ENCODE measurements at regions not wholly inside any gene's neighbourhood (a gene's known extent, or its start where the extent isn't known, plus 50 kb on each side); places are given as distances from the start of the nearest gene placed in this dataset.
"Not testable (repeated sequence)": the region's sequence is repeated elsewhere in the genome, so short reads cannot be mapped to it uniquely, and the experiment has no call there.

- Histone ChIP-seq H3K9ac (ENCODE audit: low read depth, low read length, poor library complexity, severe bottlenecking) (no peak overlapping the region), H3K4me2 (ENCODE audit: low read depth, low read length, poor library complexity, severe bottlenecking) (no peak overlapping the region), H3K36me3 (ENCODE audit: insufficient read depth, low read length) (no peaks in the 10 kb centered on the region), H3K9me2 (replicated peaks; ENCODE audit: low read depth, low read length) (no peaks in the 10 kb centered on the region), H2AFZ (ENCODE audit: low read length) (no peak overlapping the region), H4K20me1 (ENCODE audit: insufficient read depth, low read length, poor library complexity, severe bottlenecking) (no peaks in the 10 kb centered on the region), H3K27me3 (ENCODE audit: insufficient read depth, low read length, poor library complexity, severe bottlenecking) (no peaks in the 10 kb centered on the region), H3K4me3 (ENCODE audit: low read length, poor library complexity, severe bottlenecking) (no peak overlapping the region), H3K79me2 (ENCODE audit: insufficient read depth, low read length) (no peaks in the 10 kb centered on the region), H3K4me1 (ENCODE audit: insufficient read depth, low read length, poor library complexity, severe bottlenecking) (no peaks in the 10 kb centered on the region), H3F3A (ENCODE audit: low read depth) (no peaks in the 10 kb centered on the region), H3K9me3 (ENCODE audit: insufficient read depth, low read depth, low read length) (no peaks in the 10 kb centered on the region)
- TF ChIP-seq EZH2phosphoT487 (IDR thresholded peaks at IDR 0.05; ENCODE audit: borderline replicate concordance) = no peak
- TF ChIP-seq CTCF (conservative IDR thresholded peaks at IDR 0.05; ENCODE audit: low read length) = no peak
Observed at GRCh38 chr2:48198371-48198770, 116.1 kb upstream of the FOXN2 start.

DNA sequence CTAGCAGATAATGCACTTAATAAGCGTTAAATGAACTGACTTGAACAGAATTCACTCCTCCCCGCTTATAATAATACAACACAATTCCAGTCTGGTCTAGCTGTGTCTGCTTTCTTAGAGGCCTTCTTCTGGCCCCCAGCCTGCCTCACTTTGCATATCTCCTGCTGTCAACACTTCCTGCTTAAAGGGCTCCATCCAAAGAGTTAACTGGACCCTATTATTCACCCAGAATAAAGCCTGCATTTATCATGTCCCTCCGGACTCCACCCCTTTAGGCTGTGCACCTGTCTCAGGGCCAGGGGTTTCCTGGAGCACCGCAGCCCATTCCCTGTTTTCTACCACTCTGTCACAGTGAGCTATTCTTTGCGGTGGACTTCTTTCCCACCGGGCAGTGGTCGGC lies 115.4 kb upstream of the FOXN2 start:
- H3K36me3 ChIP-seq (ENCODE audit: insufficient read depth, low read length) = no peaks in the 10 kb centered on the region
- H3K4me1 ChIP-seq (ENCODE audit: insufficient read depth, low read length, poor library complexity, severe bottlenecking) = no peaks in the 10 kb centered on the region
- H3K79me2 ChIP-seq (ENCODE audit: insufficient read depth, low read length) = no peaks in the 10 kb centered on the region
- no peak overlapping the region for H3K9ac ChIP-seq (ENCODE audit: low read depth, low read length, poor library complexity, severe bottlenecking)
- TF ChIP-seq CTCF (conservative IDR thresholded peaks at IDR 0.05; ENCODE audit: low read length) (no peak), EZH2phosphoT487 (IDR thresholded peaks at IDR 0.05; ENCODE audit: borderline replicate concordance) (no peak)
- H3K9me2 ChIP-seq (replicated peaks; ENCODE audit: low read depth, low read length) = no peaks in the 10 kb centered on the region
- no peak overlapping the region for H3K4me2 ChIP-seq (ENCODE audit: low read depth, low read length, poor library complexity, severe bottlenecking)
- no peak overlapping the region for H2AFZ ChIP-seq (ENCODE audit: low read length)
- H3K27me3 ChIP-seq (ENCODE audit: insufficient read depth, low read length, poor library complexity, severe bottlenecking) = no peaks in the 10 kb centered on the region
- no peaks in the 10 kb centered on the region for H3K9me3 ChIP-seq (ENCODE audit: insufficient read depth, low read depth, low read length)
- no peaks in the 10 kb centered on the region for H3F3A ChIP-seq (ENCODE audit: low read depth)
- H3K4me3 ChIP-seq (ENCODE audit: low read length, poor library complexity, severe bottlenecking) = no peak overlapping the region
- no peaks in the 10 kb centered on the region for H4K20me1 ChIP-seq (ENCODE audit: insufficient read depth, low read length, poor library complexity, severe bottlenecking)

DNA sequence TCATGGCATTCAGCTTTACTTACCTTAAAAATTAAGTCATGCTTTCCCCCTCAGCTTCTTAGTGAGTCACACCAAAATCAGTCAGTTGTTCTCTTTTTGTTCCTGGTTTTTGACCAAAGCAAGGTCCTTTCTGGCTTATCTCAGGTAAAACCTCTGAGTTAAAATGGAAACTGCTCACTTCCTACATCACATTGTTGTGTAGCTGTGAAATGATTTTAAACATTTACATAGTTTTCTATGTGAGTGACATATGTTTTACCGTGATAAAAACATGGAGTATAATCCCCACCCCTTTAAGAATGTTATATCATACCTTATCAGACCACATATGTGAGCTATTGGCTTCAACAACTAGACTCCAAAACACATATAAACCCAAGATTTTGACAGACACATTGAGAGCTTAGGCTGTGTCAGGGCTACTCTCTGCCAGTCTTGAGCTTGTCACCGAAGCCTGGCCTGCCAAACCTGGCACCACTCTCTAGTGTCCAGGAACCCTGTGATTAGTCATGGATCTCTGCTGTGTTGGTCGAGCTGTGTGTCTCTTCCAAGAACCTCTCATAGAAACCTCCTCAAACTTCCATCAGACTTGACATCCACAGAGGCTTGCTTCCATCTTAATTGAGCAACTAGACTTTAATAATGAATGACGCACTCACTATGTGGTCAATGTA lies 113.7 kb upstream of the FOXN2 start:
- Histone ChIP-seq H3K27me3 (ENCODE audit: insufficient read depth, low read length, poor library complexity, severe bottlenecking) (no peaks in the 10 kb centered on the region), H2AFZ (ENCODE audit: low read length) (no peak overlapping the region), H3K4me3 (ENCODE audit: low read length, poor library complexity, severe bottlenecking) (no peak overlapping the region), H3K9me3 (ENCODE audit: insufficient read depth, low read depth, low read length) (no peaks in the 10 kb centered on the region), H3K9me2 (replicated peaks; ENCODE audit: low read depth, low read length) (no peaks in the 10 kb centered on the region), H3K9ac (ENCODE audit: low read depth, low read length, poor library complexity, severe bottlenecking) (no peak overlapping the region), H3K79me2 (ENCODE audit: insufficient read depth, low read length) (no peaks in the 10 kb centered on the region), H3F3A (ENCODE audit: low read depth) (no peaks in the 10 kb centered on the region), H3K4me1 (ENCODE audit: insufficient read depth, low read length, poor library complexity, severe bottlenecking) (no peaks in the 10 kb centered on the region), H3K36me3 (ENCODE audit: insufficient read depth, low read length) (no peaks in the 10 kb centered on the region), H3K4me2 (ENCODE audit: low read depth, low read length, poor library complexity, severe bottlenecking) (no peak overlapping the region), H4K20me1 (ENCODE audit: insufficient read depth, low read length, poor library complexity, severe bottlenecking) (no peaks in the 10 kb centered on the region)
- TF ChIP-seq CTCF (conservative IDR thresholded peaks at IDR 0.05; ENCODE audit: low read length) = no peak
- no peak for TF ChIP-seq EZH2phosphoT487 (IDR thresholded peaks at IDR 0.05; ENCODE audit: borderline replicate concordance)

DNA sequence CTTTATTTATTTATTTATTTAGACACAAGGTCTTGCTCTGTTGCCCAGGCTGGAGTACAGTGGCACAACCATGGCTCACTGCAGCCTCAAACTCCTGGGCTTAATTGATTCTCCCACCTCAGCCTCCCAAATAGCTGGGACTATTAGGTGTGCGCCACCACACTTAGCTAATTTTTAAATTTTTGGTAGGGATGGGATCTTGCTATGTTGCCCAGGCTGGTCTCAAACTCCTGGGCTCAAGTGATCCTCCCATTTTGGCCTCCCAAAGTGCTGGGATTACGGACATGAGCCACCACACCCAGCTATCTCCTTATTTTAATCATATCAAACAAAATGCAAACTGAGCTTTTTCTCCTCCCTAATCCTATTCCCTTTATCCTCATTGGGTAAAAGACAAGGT lies 113.0 kb upstream of the FOXN2 start:
- not testable (repeated sequence) for H3K27me3 ChIP-seq (ENCODE audit: insufficient read depth, low read length, poor library complexity, severe bottlenecking); H3K4me2 ChIP-seq (ENCODE audit: low read depth, low read length, poor library complexity, severe bottlenecking); H4K20me1 ChIP-seq (ENCODE audit: insufficient read depth, low read length, poor library complexity, severe bottlenecking); H2AFZ ChIP-seq (ENCODE audit: low read length); H3K9me2 ChIP-seq (replicated peaks; ENCODE audit: low read depth, low read length); H3K4me3 ChIP-seq (ENCODE audit: low read length, poor library complexity, severe bottlenecking); H3K9me3 ChIP-seq (ENCODE audit: insufficient read depth, low read depth, low read length); H3K36me3 ChIP-seq (ENCODE audit: insufficient read depth, low read length); H3K79me2 ChIP-seq (ENCODE audit: insufficient read depth, low read length); H3K4me1 ChIP-seq (ENCODE audit: insufficient read depth, low read length, poor library complexity, severe bottlenecking); H3F3A ChIP-seq (ENCODE audit: low read depth); H3K9ac ChIP-seq (ENCODE audit: low read depth, low read length, poor library complexity, severe bottlenecking)
